A673 (cell line): ENCODE measurements at regions not wholly inside any gene's neighbourhood (a gene's known extent, or its start where the extent isn't known, plus 50 kb on each side); places are given as distances from the start of the nearest gene placed in this dataset.

Experiments
- CTCF ChIP-seq: fragments of 300-800, 200-600 bp; sonication (generic); conservative IDR thresholded peaks from 2 replicates; pipeline ENCODE4 v1.5.1; 2017; ENCODE audit warnings: low read depth, mild to moderate bottlenecking, antibody characterized with exemption, low read length, moderate library complexity, mixed read lengths
- EZH2 ChIP-seq: fragments of 200-600 bp; sonication (generic); IDR thresholded peaks from 2 replicates; pipeline ENCODE4 v1.6.1; 2017; ENCODE audit warnings: borderline replicate concordance, low read depth, mild to moderate bottlenecking, mixed read lengths, antibody characterized with exemption, low read length; ENCODE audit not compliant: poor library complexity, severe bottlenecking

GRCh38 chr5:2282893-2283292, 400.2 kb upstream of the IRX4 start:
- TF ChIP-seq EZH2 (no peak), CTCF (no peak)
